H9 (cell line): ENCODE measurements at regions not wholly inside any gene's neighbourhood (a gene's known extent, or its start where the extent isn't known, plus 50 kb on each side); places are given as distances from the start of the nearest gene placed in this dataset.

ENCODE experiments used
- DNase-seq: peaks from one replicate; pipeline ENCODE4 v3.0.0-alpha.2; 2017
- H2AFZ ChIP-seq: one replicate; pipeline ENCODE4 v1.6.1; 2013; ENCODE audit warnings: mild to moderate bottlenecking, low read length, control low read depth, moderate library complexity
- H2AK5ac ChIP-seq: 2 replicates; pipeline ENCODE4 v1.6.1; 2013; ENCODE audit warnings: low read length, control low read depth, mixed read lengths; ENCODE audit not compliant: insufficient read length
- H2BK120ac ChIP-seq: one replicate; pipeline ENCODE4 v1.6.1; 2013; ENCODE audit warnings: low read depth, mild to moderate bottlenecking, low read length, control low read depth, inconsistent platforms; ENCODE audit not compliant: poor library complexity, severe bottlenecking
- H2BK12ac ChIP-seq: 2 replicates; pipeline ENCODE4 v1.6.1; 2013; ENCODE audit warnings: low read length, control low read depth, mixed read lengths, low read depth; ENCODE audit not compliant: insufficient read length
- H2BK15ac ChIP-seq: 2 replicates; pipeline ENCODE4 v1.6.1; 2013; ENCODE audit warnings: low read depth, low read length, control low read depth
- H2BK20ac ChIP-seq: one replicate; pipeline ENCODE4 v1.6.1; 2013; ENCODE audit warnings: low read depth, mild to moderate bottlenecking, low read length, control low read depth, inconsistent platforms; ENCODE audit not compliant: poor library complexity, severe bottlenecking
- H2BK5ac ChIP-seq: 2 replicates; pipeline ENCODE4 v1.6.1; 2013; ENCODE audit warnings: low read length, control low read depth, mixed read lengths; ENCODE audit not compliant: insufficient read length
- H3K14ac ChIP-seq: 2 replicates; pipeline ENCODE4 v1.6.1; 2013; ENCODE audit warnings: low read length, control low read depth; ENCODE audit not compliant: insufficient read depth
- H3K18ac ChIP-seq: 2 replicates; pipeline ENCODE4 v1.6.1; 2013; ENCODE audit warnings: low read depth, mild to moderate bottlenecking, mixed read lengths, low read length, control low read depth; ENCODE audit not compliant: insufficient read length
- H3K23ac ChIP-seq: 2 replicates; pipeline ENCODE4 v1.6.1; 2013; ENCODE audit warnings: low read length, control low read depth, mixed read lengths, low read depth; ENCODE audit not compliant: insufficient read length
- H3K23me2 ChIP-seq: 2 replicates; pipeline ENCODE4 v1.6.1; 2013; ENCODE audit warnings: low read depth, mild to moderate bottlenecking, mixed read lengths, low read length, control low read depth; ENCODE audit not compliant: insufficient read length, poor library complexity, severe bottlenecking
- H3K27ac ChIP-seq: 2 replicates; pipeline ENCODE4 v1.5.1; 2013; ENCODE audit warnings: low read length, control low read depth, mixed read lengths, low read depth; ENCODE audit not compliant: insufficient read length
- H3K27me3 ChIP-seq: 2 replicates; pipeline ENCODE4 v1.6.1; 2013; ENCODE audit warnings: low read length, control low read depth, inconsistent platforms; ENCODE audit not compliant: insufficient read depth
- H3K4ac ChIP-seq: 2 replicates; pipeline ENCODE4 v1.6.1; 2013; ENCODE audit warnings: low read depth, mild to moderate bottlenecking, control low read depth, inconsistent platforms, low read length, moderate library complexity
- H3K4me1 ChIP-seq: 2 replicates; pipeline ENCODE4 v1.6.1; 2013; ENCODE audit warnings: low read length, control low read depth, inconsistent platforms; ENCODE audit not compliant: insufficient read depth
- H3K4me2 ChIP-seq: 2 replicates; pipeline ENCODE4 v1.6.1; 2013; ENCODE audit warnings: low read length, control low read depth, mixed read lengths; ENCODE audit not compliant: insufficient read length, insufficient read depth
- H3K56ac ChIP-seq: 2 replicates; pipeline ENCODE4 v1.6.1; 2013; ENCODE audit warnings: low read depth, mild to moderate bottlenecking, mixed read lengths, low read length, control low read depth; ENCODE audit not compliant: insufficient read length
- H3K79me1 ChIP-seq: 2 replicates; pipeline ENCODE4 v1.6.1; 2013; ENCODE audit warnings: low read depth, mild to moderate bottlenecking, moderate library complexity, low read length, control low read depth, inconsistent platforms; ENCODE audit not compliant: insufficient read depth, poor library complexity, severe bottlenecking
- H3K79me2 ChIP-seq: 2 replicates; pipeline ENCODE4 v1.6.1; 2013; ENCODE audit warnings: low read length, control low read depth, inconsistent platforms; ENCODE audit not compliant: insufficient read depth
- H3K9ac ChIP-seq: 2 replicates; pipeline ENCODE4 v1.6.1; 2013; ENCODE audit warnings: low read length, control low read depth, mixed read lengths; ENCODE audit not compliant: insufficient read length; ENCODE audit errors: extremely low read depth
- H3K9me3 ChIP-seq: one replicate; pipeline ENCODE4 v1.6.1; 2013; ENCODE audit warnings: low read depth, low read length, inconsistent platforms; ENCODE audit not compliant: control insufficient read depth
- H3T11ph ChIP-seq: one replicate; pipeline ENCODE4 v1.6.1; 2013; ENCODE audit warnings: mild to moderate bottlenecking, low read length, control low read depth, inconsistent platforms
- H4K20me1 ChIP-seq: one replicate; pipeline ENCODE4 v1.6.1; 2013; ENCODE audit not compliant: control insufficient read depth, insufficient read length, insufficient read depth
- H4K5ac ChIP-seq: 2 replicates; pipeline ENCODE4 v1.6.1; 2013; ENCODE audit warnings: low read depth, mild to moderate bottlenecking, mixed read lengths, low read length, control low read depth; ENCODE audit not compliant: insufficient read length
- H4K8ac ChIP-seq: replicated peaks from 2 replicates; pipeline ENCODE4 v1.6.1; 2013; ENCODE audit warnings: low read length, control low read depth, mixed read lengths, low read depth; ENCODE audit not compliant: insufficient read length
- H4K91ac ChIP-seq: 2 replicates; pipeline ENCODE4 v1.6.1; 2013; ENCODE audit warnings: low read depth, mild to moderate bottlenecking, moderate library complexity, mixed read lengths, low read length, control low read depth; ENCODE audit not compliant: insufficient read length
- H3K27ac Mint-ChIP-seq, 3 experiments: 2 replicates in 2 of 3; 3 replicates in 1 of 3; pipeline ENCODE4 v1.8.0; 2020 to 2021; ENCODE audit warnings: mixed read lengths in 3 of 3, mild to moderate bottlenecking in 1 of 3, moderate library complexity in 1 of 3
- H3K27me3 Mint-ChIP-seq: 2 replicates; pipeline ENCODE4 v1.8.0; 2021; ENCODE audit warnings: low read depth, mild to moderate bottlenecking, moderate library complexity, mixed read lengths
- H3K36me3 Mint-ChIP-seq, 3 experiments: 2 replicates in 2 of 3; 3 replicates in 1 of 3; pipeline ENCODE4 v1.8.0; 2020 to 2021; ENCODE audit warnings: low read depth in 3 of 3, mixed read lengths in 3 of 3; ENCODE audit not compliant: insufficient read depth in 1 of 3
- H3K4me1 Mint-ChIP-seq, 2 experiments: 2 replicates each; pipeline ENCODE4 v1.8.0; 2020; ENCODE audit warnings: mixed read lengths in 2 of 2
- H3K4me3 Mint-ChIP-seq, 2 experiments: 2 replicates in 1 of 2; 3 replicates in 1 of 2; pipeline ENCODE4 v1.8.0; 2020 to 2021; ENCODE audit warnings: mild to moderate bottlenecking in 2 of 2, mixed read lengths in 2 of 2, moderate library complexity in 1 of 2
- H3K9me3 Mint-ChIP-seq, 2 experiments: 2 replicates in 1 of 2; 3 replicates in 1 of 2; pipeline ENCODE4 v1.8.0; 2020; ENCODE audit warnings: mild to moderate bottlenecking in 2 of 2, mixed read lengths in 2 of 2, moderate library complexity in 1 of 2
- CTCF ChIP-seq: fragments of 200-600 bp; sonication (generic); conservative IDR thresholded peaks from 3 replicates; pipeline ENCODE4 v1.8.0; 2021; ENCODE audit warnings: antibody characterized with exemption, mild to moderate bottlenecking
- WGBS: extraction: QIAGEN DNeasy Blood & Tissue Kit; methylation state at CpG from one replicate; pipeline ENCODE4 v1.1.7; 2013; ENCODE audit warnings: missing lambda C conversion rate, low lambda C conversion rate, mixed read lengths; ENCODE audit not compliant: insufficient read length; ENCODE audit errors: extremely low coverage; 5-methylcytosine and 5-hydroxymethylcytosine counted together

GRCh38 chr3:182389071-182389815 lies 404.1 kb upstream of the ATP11B start:
- Histone ChIP-seq H3K4ac (no peak overlapping the region), H4K91ac (no peak overlapping the region), H3K14ac (no peak overlapping the region), H3K27me3 (no peaks in the 10 kb centered on the region), H3K4me2 (no peak overlapping the region), H2BK5ac (no peak overlapping the region), H4K5ac (no peak overlapping the region), H4K20me1 (no peaks in the 10 kb centered on the region), H2BK20ac (no peak overlapping the region), H2BK12ac (no peak overlapping the region), H3K9ac (no peak overlapping the region), H3K79me2 (no peaks in the 10 kb centered on the region), H3K9me3 (no peaks in the 10 kb centered on the region), H2BK15ac (no peak overlapping the region), H3K23me2 (no peaks in the 10 kb centered on the region), H3T11ph (no peak overlapping the region), H2AK5ac (no peak overlapping the region), H2AFZ (no peak overlapping the region), H3K56ac (no peak overlapping the region), H4K8ac (no peak overlapping the region), H2BK120ac (no peak overlapping the region), H3K4me1 (no peaks in the 10 kb centered on the region; the same call in 1 of the 2 replicates), H3K23ac (no peak overlapping the region), H3K27ac (no peak overlapping the region), H3K18ac (no peak overlapping the region), H3K79me1 (no peaks in the 10 kb centered on the region)
- Mint-ChIP-seq H3K36me3 (peaks cover 0 to 9% (median 0%) of the 10 kb centered on the region in 3 experiments; a peak in 3 of 7 replicates), H3K4me1 (peaks cover 28 to 35% of the 10 kb centered on the region in 2 experiments), H3K4me3 (no peak overlapping the region), H3K9me3 (no peaks in the 10 kb centered on the region; a peak in 1 of 5 replicates), H3K27ac (no peak overlapping the region), H3K27me3 (peaks cover 10% of the 10 kb centered on the region; the same call in 1 of the 2 replicates)
- no peak for TF ChIP-seq CTCF
- no CpG with 5 or more reads among the region's 2 CpGs for WGBS
- DNase-seq, result no peak
